H54 (cell line): ENCODE measurements at regions not wholly inside any gene's neighbourhood (a gene's known extent, or its start where the extent isn't known, plus 50 kb on each side); places are given as distances from the start of the nearest gene placed in this dataset.

Experiments
- DNase-seq: peaks from one replicate; pipeline ENCODE4 v3.0.0; 2011; ENCODE audit warnings: low spot score, mixed read lengths; ENCODE audit not compliant: insufficient read length
- FAIRE-seq: peaks from 3 replicates; lab custom pipeline; 2011; peaks lifted over from hg19 to GRCh38; lab: Jason Lieb, UNC
- POLR2A ChIP-seq: IDR thresholded peaks from 2 replicates; pipeline ENCODE4 v1.6.1; 2011; ENCODE audit warnings: low read depth, mild to moderate bottlenecking, low read length

DNA sequence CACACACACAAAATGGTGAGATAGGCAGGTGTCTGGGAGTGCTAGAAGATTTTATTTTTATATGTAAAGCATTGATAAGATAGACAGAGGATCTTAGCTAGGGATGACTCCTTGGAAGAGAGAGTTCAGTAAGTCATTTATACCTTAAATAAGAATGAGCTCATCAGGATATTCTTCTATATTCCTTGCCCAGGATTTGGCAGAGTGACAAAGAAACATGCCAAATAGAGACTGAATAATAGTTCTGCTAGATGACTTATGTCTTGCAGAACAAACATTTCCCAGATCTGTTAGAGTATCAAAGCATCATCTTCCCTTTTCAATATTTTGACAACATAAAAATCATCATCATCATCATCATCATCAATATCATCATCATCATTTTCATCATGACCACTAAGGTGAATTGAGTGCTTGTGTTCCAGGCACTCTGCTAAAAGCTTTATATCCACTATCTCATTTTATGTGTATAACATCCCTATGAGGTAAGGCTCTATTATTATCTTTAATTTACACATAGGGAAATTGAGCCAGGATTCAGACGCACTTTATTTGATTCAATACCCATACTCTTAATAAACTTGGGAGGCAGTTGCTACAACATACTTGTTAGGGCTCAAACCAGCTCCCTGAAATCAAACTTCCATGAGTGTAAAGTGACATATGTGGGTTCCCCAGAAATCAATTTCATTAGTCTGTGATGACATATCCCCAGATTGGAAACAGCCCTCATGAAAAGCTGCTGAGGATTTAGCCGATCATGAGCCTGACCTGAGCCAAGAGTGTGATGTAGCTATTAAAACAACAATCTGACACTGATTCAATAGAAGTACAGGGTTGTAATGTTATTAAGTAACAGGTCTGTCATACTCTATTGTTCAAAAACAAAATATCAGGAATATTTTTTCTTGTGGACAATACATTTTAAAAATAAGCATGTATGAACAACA is 176.3 kb upstream of the SEMA6A start:
- no peak for TF ChIP-seq POLR2A
- FAIRE-seq, result no peak
- DNase-seq, result no peak

- DNase-seq (no peak), FAIRE-seq (no peak)
- no peak for TF ChIP-seq POLR2A
Measured at GRCh38 chr5:116747881-116748280, 173.3 kb upstream of the SEMA6A start.

DNA sequence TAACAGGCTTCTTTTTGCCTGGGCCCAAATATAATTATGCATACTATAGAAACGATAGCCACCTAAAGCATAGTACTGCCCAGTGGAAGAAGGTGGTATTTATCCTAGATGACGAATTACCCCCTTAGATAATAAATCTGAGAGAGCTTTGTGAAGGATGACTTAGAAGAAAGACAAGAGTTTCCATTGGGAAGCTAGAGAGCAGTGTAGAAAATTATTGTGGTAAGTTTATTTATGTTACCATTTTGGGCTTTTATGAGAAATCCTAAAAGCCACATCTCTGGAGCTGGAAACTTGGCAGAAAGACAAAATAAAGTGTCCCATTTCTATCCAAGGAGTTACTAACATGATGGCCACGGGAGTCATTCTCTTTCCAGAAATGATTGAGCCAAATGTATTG is 172.0 kb upstream of the SEMA6A start:
- DNase-seq, result no peak
- no peak for TF ChIP-seq POLR2A
- no peak for FAIRE-seq

GRCh38 chr5:116740771-116741170 is 166.1 kb upstream of the SEMA6A start:
- no peak for TF ChIP-seq POLR2A
- DNase-seq (no peak), FAIRE-seq (no peak)

- TF ChIP-seq POLR2A, result no peak
- FAIRE-seq (no peak), DNase-seq (no peak)
Measured at GRCh38 chr5:116739571-116739970, 164.9 kb upstream of the SEMA6A start.

GRCh38 chr5:116738615-116739261 is 164.1 kb upstream of the SEMA6A start:
- DNase-seq (no peak), FAIRE-seq (no peak)
- TF ChIP-seq POLR2A, result no peak

DNA sequence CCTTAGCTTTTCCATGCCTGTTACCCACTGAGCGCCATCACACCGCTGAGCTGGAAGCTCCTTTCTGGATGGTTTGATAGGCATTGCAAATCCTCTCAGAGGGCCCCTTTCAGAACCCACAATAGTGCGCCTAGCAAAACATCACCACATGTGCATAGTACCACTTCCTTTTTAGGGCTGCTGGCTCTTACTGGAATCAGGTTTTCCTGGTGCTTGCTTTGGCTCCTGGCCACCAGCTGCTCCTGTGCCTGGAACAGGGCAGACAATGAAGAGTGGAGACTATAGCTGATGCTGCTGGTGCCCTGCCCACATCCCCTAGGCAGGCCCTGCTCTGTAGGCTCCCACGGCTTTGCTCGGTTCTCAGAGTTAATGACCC is 163.6 kb upstream of the SEMA6A start:
- TF ChIP-seq POLR2A, result no peak
- FAIRE-seq (no peak), DNase-seq (no peak)

GRCh38 chr5:116736671-116737070 is 162.0 kb upstream of the SEMA6A start:
- TF ChIP-seq POLR2A, result no peak
- DNase-seq (no peak), FAIRE-seq (no peak)

GRCh38 chr5:116733991-116734975 is 159.7 kb upstream of the SEMA6A start:
- DNase-seq (no peak), FAIRE-seq (no peak)
- no peak for TF ChIP-seq POLR2A

- TF ChIP-seq POLR2A, result no peak
- DNase-seq, result no peak
- FAIRE-seq, result no peak
Measured at GRCh38 chr5:116732591-116732990, 158.0 kb upstream of the SEMA6A start.

DNA sequence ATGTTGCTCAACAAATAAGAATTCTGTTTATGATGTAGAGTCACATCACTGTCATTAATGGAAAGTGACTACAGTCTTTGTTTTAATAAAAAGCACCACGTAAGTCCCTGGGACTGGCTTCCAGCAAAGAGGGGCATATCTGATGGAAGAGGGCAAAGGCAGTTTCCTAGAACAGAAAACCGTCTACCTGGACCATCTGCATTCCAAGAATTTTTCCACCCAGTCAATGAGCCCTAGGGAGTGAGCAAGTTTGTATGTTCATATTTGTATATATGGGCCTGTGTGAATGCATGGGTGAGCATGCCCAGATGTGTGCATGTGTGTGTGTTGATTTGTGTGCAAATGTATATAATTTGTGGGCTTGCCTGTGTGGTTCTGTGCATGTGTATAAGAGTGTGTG is 156.8 kb upstream of the SEMA6A start:
- DNase-seq, result no peak
- FAIRE-seq, result no peak
- TF ChIP-seq POLR2A, result no peak

DNA sequence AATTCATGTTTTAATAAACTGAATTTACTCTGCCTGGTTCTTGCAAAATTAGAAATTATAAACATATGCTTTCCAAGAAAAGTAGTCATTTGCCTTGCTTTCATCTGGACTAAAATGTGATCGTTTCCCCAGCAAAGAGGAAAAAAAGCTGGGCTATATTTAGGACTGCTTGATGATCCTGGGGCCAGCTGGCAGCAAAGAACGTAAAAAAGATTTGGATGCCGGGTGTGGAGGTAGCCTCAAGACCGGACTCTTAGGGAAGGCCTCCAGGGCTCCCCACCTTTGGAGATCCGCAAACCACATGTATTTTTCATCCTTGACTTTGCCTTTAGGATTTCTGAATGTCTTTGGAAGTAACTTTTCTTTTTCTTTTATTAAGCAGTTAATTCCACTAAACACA is 156.1 kb upstream of the SEMA6A start:
- no peak for TF ChIP-seq POLR2A
- no peak for FAIRE-seq
- no peak for DNase-seq

- DNase-seq (no peak), FAIRE-seq (no peak)
- no peak for TF ChIP-seq POLR2A
Measured at GRCh38 chr5:116730185-116730584, 155.6 kb upstream of the SEMA6A start.
